Lower leg skin (tissue), 3 donors: ENCODE measurements at regions not wholly inside any gene's neighbourhood (a gene's known extent, or its start where the extent isn't known, plus 50 kb on each side); places are given as distances from the start of the nearest gene placed in this dataset.

ENCODE experiments used
- POLR2A ChIP-seq, 2 donors: fragments of 450-650 bp; IDR thresholded peaks; one replicate each; pipeline ENCODE4 v1.6.1; 2016 to 2017; ENCODE audit warnings: antibody characterized with exemption in 2 of 2, mild to moderate bottlenecking in 1 of 2, moderate library complexity in 1 of 2
- TF ChIP-seq, protein P1 (sequence below), 3 donors: fragments of 450-650 bp; IDR thresholded peaks; one replicate each; pipeline ENCODE4 v1.5.1; 2016; ENCODE audit warnings: antibody characterized with exemption in 3 of 3, mild to moderate bottlenecking in 3 of 3, moderate library complexity in 2 of 3

DNA sequence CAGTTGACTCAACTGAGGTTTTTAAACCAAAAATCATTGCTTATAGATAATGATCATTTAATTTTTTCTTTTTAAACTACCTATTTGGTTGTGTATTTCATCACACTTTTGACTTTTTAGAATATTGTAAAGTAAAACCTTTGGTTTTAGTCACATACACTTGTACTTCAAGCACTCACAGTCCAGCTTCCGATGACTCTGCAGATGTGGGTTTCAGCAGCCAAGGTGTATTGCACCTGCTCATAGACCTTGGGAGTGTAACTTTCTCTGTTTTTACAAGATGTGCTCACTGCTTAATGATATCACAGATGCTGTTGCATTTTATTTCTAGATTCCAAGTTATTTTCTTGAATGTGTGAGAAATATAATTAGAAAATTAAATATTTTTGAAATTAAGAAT is 188.3 kb upstream of the SLC38A2 start:
- TF ChIP-seq, protein P1, sequence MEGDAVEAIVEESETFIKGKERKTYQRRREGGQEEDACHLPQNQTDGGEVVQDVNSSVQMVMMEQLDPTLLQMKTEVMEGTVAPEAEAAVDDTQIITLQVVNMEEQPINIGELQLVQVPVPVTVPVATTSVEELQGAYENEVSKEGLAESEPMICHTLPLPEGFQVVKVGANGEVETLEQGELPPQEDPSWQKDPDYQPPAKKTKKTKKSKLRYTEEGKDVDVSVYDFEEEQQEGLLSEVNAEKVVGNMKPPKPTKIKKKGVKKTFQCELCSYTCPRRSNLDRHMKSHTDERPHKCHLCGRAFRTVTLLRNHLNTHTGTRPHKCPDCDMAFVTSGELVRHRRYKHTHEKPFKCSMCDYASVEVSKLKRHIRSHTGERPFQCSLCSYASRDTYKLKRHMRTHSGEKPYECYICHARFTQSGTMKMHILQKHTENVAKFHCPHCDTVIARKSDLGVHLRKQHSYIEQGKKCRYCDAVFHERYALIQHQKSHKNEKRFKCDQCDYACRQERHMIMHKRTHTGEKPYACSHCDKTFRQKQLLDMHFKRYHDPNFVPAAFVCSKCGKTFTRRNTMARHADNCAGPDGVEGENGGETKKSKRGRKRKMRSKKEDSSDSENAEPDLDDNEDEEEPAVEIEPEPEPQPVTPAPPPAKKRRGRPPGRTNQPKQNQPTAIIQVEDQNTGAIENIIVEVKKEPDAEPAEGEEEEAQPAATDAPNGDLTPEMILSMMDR (IDR thresholded peaks at IDR 0.05), result no peak
- TF ChIP-seq POLR2A (IDR thresholded peaks at IDR 0.05), result no peak
